ENCODE measurements at regions not wholly inside any gene's neighbourhood (a gene's known extent, or its start where the extent isn't known, plus 50 kb on each side); places are given as distances from the start of the nearest gene placed in this dataset.
A peak's percentile ranks its signal among the peaks of the same experiment; 100 is the strongest.

DNA sequence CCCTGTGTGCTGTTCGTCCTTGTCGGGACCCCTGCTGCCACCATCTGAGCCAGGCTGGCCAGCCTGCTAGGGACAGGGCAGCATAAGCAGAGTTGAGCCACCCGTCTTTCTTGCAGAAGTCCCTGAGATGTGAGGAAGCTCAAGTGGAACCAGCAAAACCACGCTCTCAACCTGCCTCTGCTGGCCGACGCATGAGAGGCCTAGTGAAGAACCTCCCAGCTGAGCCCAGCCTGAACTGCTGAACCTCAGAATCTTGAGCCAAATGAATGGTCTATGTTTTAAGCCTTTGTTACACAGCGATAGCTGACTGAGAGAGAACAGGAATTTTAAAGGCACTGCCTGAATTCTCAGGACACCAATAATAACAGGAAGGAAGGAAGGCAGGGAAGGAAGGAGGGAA, 98.9 kb upstream of the ADRA2C start:
- ATAC-seq = no peak
- H3K4me1 ChIP-seq (ENCODE audit: low read depth) = no peaks in the 10 kb centered on the region
- H3K36me3 ChIP-seq (ENCODE audit: low read depth) = no peaks in the 10 kb centered on the region
- TF ChIP-seq, protein P1, sequence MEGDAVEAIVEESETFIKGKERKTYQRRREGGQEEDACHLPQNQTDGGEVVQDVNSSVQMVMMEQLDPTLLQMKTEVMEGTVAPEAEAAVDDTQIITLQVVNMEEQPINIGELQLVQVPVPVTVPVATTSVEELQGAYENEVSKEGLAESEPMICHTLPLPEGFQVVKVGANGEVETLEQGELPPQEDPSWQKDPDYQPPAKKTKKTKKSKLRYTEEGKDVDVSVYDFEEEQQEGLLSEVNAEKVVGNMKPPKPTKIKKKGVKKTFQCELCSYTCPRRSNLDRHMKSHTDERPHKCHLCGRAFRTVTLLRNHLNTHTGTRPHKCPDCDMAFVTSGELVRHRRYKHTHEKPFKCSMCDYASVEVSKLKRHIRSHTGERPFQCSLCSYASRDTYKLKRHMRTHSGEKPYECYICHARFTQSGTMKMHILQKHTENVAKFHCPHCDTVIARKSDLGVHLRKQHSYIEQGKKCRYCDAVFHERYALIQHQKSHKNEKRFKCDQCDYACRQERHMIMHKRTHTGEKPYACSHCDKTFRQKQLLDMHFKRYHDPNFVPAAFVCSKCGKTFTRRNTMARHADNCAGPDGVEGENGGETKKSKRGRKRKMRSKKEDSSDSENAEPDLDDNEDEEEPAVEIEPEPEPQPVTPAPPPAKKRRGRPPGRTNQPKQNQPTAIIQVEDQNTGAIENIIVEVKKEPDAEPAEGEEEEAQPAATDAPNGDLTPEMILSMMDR (IDR thresholded peaks at IDR 0.05) = no peak
- H3K9me3 ChIP-seq = no peaks in the 10 kb centered on the region
- no peak overlapping the region for H3K4me3 ChIP-seq
- no peak for DNase-seq
- intact Hi-C loops (cut with DNase I, micrococcal nuclease) = no loop called here

DNA sequence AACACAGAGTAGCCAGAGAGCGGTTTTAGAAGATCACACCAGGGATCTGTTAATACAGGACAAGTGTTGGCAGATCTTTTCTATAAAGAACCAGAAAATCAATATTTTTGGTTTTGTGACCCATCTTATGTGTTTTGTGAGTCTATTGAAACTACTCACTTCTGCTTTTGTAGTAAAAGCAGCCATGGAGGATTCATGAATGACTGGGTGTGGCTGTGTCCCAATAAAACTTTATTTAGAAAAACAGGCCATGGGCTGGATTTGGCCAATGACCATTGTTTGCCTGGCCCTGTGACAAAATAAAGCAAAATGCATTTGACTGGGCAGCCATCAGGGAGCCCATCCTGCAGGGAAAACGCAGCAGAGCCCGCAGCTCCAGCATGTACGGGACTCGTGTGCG, 99.9 kb upstream of the ADRA2C start:
- H3K36me3 ChIP-seq (ENCODE audit: low read depth) = no peaks in the 10 kb centered on the region
- ATAC-seq (no peak), DNase-seq (no peak)
- no peaks in the 10 kb centered on the region for H3K9me3 ChIP-seq
- intact Hi-C loops (cut with DNase I, micrococcal nuclease) = no loop called here
- TF ChIP-seq, protein P1 (IDR thresholded peaks at IDR 0.05) = no peak
- H3K4me3 ChIP-seq = no peak overlapping the region
- no peaks in the 10 kb centered on the region for H3K4me1 ChIP-seq (ENCODE audit: low read depth)

DNA sequence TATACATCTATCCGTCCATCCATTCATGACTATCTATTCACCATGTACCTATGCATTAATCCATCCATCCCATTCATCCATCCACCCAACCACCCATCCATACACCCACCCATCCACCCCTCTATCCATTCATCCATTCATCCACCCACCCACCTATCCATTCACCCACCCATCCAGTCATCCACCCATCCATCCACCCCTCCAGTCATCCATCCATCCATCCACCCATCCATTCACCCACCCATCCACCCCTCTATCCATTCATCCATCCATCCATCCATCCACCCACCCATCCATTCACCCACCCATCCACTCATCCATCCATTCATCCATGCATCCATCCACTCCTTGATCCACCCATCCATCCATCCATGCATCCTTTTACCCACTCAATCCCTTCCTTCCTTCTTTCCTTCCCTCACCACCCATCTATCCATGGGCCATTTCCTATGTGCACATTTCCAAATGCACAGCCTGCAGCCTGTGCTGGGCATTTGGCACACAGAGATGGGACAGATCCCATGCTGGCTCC, 100.8 kb upstream of the ADRA2C start:
- ATAC-seq (no peak), DNase-seq (no peak)
- Histone ChIP-seq H3K4me3 (no peak overlapping the region), H3K4me1 (ENCODE audit: low read depth) (no peaks in the 10 kb centered on the region), H3K9me3 (no peaks in the 10 kb centered on the region), H3K36me3 (ENCODE audit: low read depth) (no peaks in the 10 kb centered on the region)
- intact Hi-C loops (cut with DNase I, micrococcal nuclease) = no loop called here
- TF ChIP-seq, protein P1 (IDR thresholded peaks at IDR 0.05) = no peak

DNA sequence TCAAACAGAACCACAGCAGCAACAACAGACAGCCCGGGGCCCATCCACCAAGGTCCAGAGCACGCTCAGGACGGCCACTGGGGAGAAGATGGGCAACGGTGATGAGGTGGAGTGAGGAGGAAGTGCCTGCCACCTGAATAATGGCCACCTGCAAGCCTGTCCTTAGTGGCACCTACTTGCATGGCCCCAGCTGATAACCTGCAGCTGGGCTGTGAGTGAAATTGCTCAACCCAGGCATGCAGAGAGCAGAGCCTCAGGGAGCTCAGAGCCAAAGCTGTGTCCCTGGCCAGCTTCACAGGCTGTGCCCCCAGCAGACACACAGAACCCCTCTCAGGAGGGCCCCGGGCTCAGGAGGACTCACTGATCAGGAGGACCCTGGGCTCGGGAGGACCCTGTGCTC, 102.4 kb upstream of the ADRA2C start:
- H3K9me3 ChIP-seq = no peaks in the 10 kb centered on the region
- no peaks in the 10 kb centered on the region for H3K36me3 ChIP-seq (ENCODE audit: low read depth)
- TF ChIP-seq, protein P1 (IDR thresholded peaks at IDR 0.05) = no peak
- H3K4me3 ChIP-seq = no peak overlapping the region
- no peak for DNase-seq
- intact Hi-C loops (cut with DNase I, micrococcal nuclease) = no loop called here
- H3K4me1 ChIP-seq (ENCODE audit: low read depth) = no peaks in the 10 kb centered on the region
- no peak for ATAC-seq

DNA sequence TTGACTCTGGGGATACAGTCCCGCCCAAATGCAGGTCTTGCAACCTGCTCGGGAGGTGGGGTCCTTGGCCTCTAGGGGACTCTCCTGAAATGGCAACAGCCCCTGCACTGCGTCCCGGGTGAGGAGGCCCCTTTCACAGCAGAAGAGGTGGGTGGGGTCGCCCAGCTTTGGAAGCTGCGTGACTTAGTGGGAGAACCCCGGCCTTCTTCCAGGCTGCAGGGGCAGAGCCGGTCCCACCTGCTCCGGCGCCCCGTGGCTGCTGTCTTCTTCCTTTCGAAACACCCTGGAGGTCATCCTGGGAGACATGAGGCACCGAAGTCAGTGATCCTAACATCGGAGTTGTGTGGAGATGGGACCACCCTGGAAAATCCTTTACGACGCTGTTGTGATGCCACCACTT, 103.7 kb upstream of the ADRA2C start:
- intact Hi-C loops (cut with DNase I, micrococcal nuclease) = no loop called here
- peak in 1 of 3 donors; percentile 20 for DNase-seq
- ATAC-seq = no peak
- no peaks in the 10 kb centered on the region for H3K4me1 ChIP-seq (ENCODE audit: low read depth)
- TF ChIP-seq, protein P1 (IDR thresholded peaks at IDR 0.05) = no peak
- no peak overlapping the region for H3K4me3 ChIP-seq
- H3K36me3 ChIP-seq (ENCODE audit: low read depth) = no peaks in the 10 kb centered on the region
- no peaks in the 10 kb centered on the region for H3K9me3 ChIP-seq

DNA sequence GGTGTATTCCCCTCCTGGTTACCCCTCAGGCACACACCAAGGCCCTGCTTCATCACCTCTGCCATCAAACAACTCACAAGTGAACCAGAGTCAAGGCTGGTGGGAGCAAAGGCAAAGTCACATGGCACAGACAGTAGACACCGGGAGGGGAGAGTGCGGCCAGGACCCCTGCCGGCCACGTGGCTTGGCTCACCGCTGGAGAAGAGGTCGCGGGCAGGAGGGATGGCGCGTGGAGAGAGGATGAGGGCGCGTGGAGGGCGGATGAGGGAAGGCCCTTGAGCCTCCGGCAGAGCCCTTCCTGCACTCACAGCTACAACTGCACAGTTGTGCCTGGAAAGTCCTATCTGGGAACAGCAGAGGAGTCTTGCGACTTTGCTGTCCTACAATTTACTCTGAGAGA, 104.2 kb upstream of the ADRA2C start:
- Histone ChIP-seq H3K4me3 (no peak overlapping the region), H3K36me3 (ENCODE audit: low read depth) (no peaks in the 10 kb centered on the region), H3K9me3 (no peaks in the 10 kb centered on the region), H3K4me1 (ENCODE audit: low read depth) (no peaks in the 10 kb centered on the region)
- intact Hi-C loops (cut with DNase I, micrococcal nuclease) = no loop called here
- peak in 1 of 3 donors; percentile 39 for DNase-seq
- ATAC-seq = no peak
- TF ChIP-seq, protein P1 (IDR thresholded peaks at IDR 0.05) = no peak
